GM18873 (cell line): ENCODE measurements at regions not wholly inside any gene's neighbourhood (a gene's known extent, or its start where the extent isn't known, plus 50 kb on each side); places are given as distances from the start of the nearest gene placed in this dataset.
"Not testable (repeated sequence)": the region's sequence is repeated elsewhere in the genome, so short reads cannot be mapped to it uniquely, and the experiment has no call there.

Experiments
- ATAC-seq: cut with Tn5 transposase; IDR thresholded peaks from one replicate; pipeline ENCODE4 v1.9.1; 2021; ENCODE audit warnings: mild to moderate bottlenecking, moderate library complexity, moderate number of reproducible peaks; ENCODE audit not compliant: unreplicated experiment, low FRiP score

DNA sequence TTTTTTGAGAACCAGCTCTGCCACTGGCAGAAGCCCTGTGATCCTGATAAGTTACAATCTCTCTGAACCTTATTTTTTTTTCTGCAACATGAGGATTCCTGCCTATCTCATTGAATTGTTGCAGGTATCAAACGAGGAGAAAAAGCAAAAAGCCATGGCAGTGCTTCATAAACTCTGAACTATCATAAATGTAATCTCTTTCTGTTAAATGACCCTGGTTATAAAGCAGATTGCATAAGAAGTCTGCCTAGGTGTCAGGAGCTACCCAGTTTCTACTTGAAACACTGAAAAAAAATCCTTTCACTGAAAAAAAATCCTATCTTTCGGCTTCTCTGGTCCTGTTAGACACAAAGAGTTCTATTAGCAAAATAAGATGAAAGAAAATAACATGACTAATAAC is 172.7 kb downstream of the FAM43A start:
- no peak for ATAC-seq

DNA sequence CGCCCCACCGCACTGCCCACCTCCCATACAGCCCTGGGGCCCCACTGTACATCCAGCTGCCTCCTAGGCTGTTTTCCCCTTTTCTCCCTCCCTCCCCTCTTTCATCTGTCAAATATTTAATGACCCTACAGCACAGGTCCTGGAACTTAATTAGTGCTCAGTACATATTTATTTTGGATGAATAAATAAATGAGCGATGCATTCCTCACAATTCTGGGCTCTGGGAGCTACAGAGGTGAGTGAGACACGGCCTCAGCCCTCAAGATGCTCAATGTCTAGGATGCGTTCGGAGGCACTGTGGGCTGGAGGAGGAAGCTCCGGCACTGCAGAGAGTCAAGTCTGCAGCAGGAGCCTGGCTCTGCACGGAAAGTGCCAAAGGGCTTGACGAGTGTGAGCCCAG is 175.0 kb downstream of the FAM43A start:
- ATAC-seq: no peak

DNA sequence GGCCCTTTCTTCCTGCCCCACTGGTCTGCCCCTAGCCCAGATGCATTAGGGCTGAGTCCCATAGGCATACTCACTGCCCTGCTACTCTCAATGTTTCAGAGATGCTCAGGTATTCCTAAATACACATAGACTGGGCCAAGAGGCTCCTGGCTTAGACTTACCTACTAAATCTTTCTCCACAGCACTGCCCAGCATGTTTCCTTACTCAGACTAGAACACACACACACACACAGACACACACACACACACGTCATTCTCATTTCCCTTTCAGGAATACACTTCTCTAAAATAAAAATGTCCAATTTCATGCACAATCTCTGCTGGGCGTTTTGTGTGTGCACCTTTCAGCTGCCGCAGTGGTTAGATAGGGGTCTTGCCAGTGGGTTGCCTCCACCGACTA is 175.7 kb downstream of the FAM43A start:
- no peak for ATAC-seq

DNA sequence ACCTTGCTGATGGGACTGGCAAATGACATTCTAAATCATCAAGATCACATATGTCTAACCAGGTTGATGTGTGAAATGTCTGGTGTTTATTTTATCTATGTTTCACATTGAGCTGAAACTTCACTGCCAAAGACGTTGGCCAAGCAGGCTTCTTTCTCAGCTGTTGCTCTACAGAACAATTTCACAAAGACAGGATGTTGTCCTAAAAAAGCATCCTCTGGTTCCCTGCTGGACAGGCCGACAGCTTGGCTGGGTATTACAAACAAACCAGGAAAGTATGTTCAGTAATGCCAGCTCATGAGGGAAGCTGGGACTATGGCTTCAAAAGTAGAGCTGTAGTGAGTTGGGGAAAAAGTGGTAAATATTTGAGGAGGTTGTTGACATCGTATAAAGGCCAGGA is 179.4 kb downstream of the FAM43A start:
- ATAC-seq: no peak

DNA sequence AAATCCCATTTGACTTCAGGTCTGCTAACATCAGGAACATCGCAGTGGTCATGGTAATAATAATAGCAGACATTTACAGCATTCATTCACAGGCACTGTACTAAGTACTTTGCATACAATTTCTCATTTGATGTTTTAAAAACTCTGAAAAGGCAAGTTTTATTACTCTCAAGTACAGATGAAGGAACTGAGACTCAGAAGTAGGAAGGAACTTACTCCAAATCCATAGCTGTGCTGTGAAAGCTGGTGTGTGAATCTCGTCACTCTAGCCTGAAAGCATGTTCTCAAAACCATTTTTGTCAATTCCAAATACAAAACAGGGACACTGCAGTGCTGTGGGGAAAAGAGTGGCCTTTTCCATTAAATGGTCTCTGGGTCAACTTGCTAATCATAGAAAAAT is 179.9 kb downstream of the FAM43A start:
- ATAC-seq: no peak

DNA sequence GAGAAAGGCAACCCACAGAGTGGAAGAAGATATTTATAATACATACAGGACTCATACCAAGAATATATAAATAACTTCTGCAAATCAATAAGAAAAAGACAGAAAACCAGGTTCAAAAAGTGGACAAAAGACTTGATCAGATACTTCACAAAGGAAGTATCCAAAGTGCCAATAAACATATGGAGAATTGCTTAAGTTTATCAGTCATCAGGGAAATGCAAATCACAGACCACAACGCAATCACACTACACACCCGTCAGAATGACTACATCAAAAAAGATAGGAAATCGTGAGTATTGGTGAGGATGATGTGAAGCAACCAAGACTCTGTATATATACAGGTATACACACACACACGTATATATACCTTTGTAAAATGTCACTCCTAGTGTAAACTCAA is 180.6 kb downstream of the FAM43A start:
- no peak for ATAC-seq

DNA sequence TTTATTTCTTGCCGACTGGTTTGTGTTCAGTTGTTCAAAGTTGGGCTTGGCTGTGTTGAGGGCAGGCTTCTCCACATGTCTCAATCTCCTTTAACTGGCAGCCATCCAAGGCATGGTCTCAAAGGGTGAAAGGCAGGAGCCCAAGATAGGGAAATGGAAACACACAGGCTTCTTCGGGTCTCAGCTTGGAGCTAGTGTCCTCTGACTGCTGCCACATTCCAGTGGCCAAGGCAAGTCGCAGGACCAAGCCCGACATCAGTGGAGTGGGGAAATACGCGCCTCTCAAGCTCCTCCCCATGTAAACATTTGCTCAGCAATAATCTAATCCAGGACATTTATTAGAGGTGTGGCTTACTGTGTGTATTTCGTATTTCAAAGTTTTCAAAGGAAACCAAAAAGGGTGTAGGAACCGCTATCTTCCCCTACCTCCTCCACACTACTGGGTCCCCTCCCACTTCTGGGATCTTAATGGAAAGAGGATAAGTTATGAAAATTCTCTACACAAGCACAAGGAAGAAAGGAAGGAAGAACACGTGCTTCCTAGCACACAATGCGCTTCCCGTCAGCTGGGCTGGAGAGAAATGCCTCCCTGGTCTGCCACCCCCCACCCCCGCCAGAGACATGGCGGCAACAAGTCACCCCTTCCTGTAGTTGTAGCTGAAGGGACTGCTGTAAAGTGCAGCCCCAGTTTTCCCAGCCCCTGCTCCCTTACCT is 181.7 kb downstream of the FAM43A start:
- ATAC-seq: no peak

DNA sequence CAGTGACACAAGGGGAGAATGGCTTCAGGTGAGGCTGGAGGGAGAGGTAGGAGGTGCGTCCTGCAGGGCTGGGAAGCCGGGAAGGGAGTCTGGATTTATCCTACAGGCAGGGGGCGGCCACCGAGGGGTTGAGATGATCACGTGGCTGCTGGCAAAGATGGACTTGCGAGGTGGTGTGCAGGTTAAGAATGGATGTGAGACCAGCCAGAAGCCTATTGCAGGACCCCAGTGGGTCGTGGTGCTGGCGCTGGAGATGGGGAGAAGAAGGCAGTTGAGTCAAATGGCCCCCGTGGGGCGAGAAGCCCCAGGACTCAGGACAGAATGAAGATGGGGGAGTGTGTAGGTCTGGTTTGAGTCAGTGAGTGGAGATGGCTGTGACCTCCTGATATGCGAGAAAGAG is 183.1 kb downstream of the FAM43A start:
- no peak for ATAC-seq

DNA sequence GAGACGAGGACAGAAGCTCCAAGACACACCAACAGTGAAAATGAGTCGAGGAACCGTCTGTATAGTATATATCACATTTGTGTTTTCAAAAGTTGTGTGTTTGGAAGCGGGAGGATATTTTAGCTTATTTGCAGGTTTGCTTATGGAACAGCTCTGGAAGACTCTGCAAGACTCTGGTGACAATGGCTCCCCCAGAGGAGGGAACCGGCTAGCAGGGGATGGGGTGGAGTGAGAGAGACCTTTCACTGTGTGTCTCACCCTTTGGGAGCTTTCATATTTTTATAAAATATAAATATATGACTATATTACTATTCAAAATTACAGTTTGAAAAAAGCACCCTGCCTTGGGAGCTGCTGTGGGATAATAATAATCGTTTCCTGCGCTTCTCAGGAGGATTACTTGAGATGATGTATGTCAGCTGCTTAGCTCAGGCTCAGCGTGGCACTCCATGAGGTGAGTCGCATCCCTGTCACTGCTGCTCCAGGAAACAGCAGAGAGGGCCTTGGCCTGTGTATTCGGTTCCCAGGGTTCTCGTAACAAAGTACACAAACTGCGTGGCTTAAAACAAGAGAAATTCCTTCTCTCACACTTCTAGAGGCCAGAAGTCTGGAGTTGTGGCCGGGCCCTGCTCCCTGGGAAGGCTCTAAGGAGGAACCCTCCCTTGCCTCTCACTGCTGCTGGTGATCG is 183.9 kb downstream of the FAM43A start:
- no peak for ATAC-seq

DNA sequence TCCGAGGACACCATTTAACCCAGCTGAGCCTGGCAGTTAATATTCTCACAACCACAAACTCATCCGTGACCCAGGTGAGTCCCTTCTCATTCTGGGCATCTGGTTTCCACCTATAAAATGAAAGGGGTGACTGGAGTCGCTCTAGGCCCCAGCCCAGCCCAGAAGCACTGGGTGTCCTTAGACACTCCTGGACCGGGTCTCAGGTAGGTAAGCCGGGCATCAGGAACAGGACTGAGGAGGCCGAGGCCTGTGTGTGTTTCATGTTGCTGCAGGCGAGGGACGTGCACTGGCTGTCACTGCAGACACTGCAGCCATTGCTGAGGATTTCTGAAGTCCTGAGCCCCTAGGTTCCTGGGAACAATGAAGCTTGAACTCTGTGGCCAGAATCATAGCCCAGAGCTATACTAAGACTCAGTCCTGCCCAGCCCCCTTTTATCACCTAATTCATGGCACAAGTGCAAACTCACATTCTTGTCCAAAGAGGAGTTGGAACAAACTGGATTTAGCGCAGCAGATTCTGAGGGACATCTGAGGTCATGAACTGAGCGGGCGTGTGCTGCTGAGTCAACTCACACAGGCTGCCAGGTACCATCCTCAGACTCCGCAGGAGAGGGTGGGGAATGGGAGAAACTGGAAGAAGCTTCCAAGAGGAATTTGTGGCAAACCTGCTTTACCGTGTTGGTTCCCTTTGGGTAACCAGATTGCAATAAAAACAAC is 184.9 kb downstream of the FAM43A start:
- ATAC-seq: no peak

DNA sequence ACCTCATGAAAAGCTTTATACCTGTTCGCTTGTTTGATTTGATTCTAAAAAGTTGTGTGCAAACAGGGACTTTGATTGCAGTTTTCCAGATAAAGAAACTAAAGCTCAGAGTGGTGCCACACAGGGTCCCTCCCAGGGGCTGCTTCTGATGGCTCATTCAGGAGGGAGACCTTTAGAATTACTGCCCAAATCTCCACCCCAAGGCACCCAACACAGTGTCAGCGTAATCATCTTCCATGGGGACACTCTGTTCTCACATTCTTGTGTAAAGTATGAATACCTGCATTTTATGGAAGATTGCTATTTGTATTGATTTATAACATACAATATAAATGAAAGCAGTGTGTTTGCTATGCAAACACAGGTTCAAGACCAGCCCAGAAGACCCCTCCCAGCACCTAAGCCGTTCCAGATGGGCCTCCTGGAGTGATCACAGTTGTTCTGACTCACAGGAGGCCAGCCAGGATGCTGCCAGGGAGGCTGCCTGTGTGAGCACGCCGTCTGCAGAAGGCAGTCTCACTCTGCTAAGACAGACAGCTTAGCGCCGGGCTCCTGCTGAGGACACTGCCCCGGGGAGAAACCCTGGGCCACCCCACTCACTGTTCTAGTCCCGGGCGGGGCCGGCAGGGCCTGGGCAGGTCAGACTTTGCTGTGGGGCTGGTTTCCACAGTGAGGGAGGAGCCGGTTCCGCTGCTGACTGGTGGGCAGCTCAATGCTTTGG is 185.6 kb downstream of the FAM43A start:
- ATAC-seq: no peak

DNA sequence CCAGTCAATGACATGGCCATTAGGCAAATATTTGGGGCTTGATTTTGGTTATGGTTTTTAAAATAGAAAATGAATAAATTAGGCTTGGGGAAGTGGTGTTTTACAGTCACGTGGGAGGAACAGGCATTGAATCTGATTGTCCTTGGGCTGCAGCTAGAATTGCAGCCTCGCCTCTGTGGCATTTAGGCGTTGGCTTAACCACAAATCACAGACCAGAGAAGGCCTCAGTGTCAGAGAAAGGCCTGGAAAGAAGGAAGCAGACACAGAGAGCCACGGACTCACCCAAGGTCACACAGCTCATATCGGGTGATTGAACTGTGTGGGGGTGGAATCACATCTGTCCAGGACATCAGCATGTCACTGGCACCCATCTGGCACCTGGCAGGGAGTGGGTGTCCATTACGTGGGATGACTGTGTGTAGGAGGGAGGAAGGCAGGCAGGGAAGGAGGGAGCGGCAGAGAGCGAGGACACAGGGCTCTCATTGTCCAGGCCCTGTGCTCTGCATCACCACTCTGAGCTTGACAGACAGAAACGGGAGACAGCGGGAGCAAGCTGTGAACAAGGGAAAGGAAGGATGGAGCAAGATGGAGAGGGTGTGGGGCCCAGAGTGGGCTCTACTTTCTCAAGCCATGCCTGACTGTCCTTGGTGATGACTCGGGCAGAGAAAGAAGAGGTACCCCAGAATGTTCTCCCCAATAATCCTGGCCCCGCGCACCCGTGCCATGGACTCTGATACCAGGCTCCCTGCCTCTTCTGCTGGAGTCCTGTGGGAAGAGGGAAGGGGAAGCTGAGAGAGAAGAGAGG is 186.4 kb downstream of the FAM43A start:
- ATAC-seq: no peak

DNA sequence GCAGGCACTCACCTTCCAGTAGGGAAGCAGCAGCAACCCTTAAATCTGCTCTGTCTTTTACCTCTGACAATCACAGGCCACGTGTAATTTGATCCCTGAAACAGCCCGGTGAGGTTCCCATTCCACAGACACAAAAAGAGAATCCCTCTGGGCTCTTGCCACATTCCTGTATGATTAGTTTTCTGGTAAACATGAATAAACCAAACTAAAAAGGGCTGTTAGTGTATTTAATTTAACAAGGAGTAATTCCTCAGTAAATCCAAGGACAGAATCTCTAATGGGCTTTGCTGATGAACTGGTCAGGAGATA is 186.9 kb downstream of the FAM43A start:
- ATAC-seq: no peak

DNA sequence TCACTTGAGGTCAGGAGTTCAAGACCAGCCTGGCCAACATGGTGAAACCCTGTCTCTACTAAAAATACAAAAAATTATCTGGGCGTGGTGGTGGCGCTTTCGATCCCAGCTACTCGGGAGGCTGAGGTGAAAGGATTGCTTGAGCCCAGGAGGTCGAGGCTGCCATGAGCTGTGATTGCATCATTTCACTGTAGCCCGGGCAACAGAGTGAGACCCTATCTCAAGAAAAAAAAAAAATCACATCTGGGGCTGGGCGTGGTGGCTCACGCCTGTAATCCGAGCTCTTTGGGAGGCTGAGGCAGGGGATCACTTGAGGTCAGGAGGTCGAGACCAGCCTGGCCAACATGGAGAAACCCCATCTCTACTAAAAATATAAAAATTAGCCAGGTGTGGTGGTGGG is 187.8 kb downstream of the FAM43A start:
- not testable (repeated sequence) for ATAC-seq

DNA sequence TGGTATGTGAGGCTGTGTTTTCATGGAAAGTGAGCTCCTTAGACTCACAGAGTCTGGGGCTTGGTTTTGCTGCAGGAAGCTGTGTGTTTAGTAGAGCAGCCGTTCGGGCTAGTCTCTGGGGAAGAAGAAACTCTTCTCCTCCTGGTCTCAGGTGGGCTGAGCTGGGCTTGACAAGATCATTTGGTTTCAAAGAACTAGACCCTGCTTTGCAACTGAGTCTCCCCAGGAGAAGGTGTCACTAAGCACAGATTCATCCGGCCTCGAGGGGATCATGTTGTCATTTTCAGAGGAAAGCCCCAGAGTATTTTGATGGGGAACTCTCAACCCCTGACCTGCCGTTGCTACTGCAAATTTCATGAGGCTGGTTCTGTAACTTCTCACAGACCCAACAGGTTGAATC is 188.5 kb downstream of the FAM43A start:
- no peak for ATAC-seq

DNA sequence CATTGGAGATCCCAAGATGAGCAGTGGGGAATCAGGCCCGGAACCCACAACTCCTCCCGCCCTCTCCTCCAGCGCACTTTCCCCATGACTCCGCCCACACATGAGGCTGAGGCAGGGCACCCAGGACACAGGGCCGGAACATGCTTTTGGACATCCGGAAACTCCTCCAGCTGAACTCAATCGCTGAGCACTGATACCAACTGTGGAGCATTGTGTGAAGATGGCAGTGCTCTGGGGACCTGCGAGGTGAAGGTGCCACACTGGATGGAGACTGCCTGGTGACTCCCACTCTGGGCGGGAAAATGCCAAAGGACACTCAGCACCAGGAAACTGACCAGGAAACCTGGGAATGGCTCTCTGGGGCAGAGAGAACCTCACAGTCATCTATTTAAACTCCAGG is 189.1 kb downstream of the FAM43A start:
- ATAC-seq: no peak

DNA sequence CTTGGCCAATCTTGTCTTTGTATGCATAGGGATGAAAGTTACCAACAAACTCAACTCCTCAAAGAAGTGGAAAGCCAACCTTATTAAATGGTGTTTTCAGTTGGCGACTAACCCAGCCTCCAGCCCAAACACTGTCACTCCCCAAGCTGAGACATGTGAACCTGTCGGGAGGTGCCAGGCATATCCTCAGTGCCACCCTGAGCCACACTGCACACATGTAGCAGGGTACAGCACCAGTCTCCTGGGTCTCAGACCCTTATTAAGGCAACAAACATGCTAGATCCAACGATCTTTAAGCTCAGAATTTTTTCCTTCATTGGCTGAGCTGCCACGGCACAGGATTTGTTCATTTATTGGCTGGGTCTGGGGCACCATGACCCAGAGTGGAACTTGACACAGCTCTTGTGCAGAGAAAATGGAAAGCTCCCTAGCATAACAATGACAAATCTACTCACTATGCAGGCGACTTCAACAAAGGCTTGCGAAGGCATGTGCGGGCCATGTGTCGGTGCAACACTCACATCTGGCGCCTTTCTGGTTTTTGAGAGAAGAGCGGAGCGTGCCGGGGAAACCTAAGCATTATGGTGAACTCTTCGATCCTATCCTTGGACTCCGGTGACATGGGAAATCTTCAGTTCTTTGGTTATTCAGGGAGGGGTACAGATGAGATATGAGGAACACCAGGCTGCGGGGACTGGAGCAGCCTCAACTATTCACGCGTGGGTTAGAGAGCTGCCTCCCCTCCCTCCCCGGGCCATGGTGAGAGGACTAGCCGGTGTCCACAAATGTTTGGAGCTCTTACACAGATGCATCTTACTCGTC is 190.1 kb downstream of the FAM43A start:
- ATAC-seq: no peak

DNA sequence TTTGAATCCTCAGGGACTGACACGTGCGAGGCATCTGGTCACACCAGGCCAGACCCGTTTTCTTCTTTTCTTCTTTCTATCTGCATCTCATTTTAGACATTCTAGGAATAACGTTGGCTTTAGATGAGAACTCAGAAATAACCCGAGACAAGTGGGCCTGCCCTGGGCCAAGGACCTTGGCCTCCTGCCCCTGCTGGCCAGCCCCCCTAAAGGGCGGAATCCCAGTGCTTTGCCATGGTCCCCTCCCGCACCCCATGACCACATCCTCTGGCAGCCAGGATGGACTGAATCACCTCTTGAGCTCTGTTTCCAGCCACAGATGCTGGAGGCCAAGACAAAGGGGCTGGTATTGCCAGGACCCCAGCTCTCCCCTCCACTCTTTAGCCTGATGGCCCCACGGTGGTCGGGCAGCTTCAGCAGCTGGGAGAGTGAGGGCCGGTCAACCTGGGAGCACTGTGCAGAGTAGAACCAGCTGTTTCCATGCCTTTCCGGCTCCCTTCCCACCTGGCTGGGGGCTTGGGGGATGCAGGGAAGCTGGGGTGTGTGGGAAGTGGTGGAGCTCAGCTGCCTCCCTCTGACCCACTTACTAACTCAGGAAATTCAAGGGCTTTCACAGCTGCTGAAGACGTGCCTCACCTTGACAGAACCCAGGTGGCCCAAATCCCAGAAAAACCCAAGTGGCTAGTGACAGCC is 190.9 kb downstream of the FAM43A start:
- no peak for ATAC-seq
